H1 (cell line): ENCODE measurements at regions not wholly inside any gene's neighbourhood (a gene's known extent, or its start where the extent isn't known, plus 50 kb on each side); places are given as distances from the start of the nearest gene placed in this dataset.

Source experiments
- CTCF ChIA-PET: fragments of 300-600 bp; sonication (Branson Sonifier 250); formaldehyde crosslinking; loops from one replicate; lab custom pipeline; 2021; ENCODE audit not compliant: partially characterized antibody; lab: Charles Lee
- POLR2A ChIA-PET: fragments of 300-600 bp; sonication (Branson Sonifier 250); formaldehyde crosslinking; loops from one replicate; lab custom pipeline; 2021; ENCODE audit warnings: inconsistent platforms; ENCODE audit not compliant: partially characterized antibody; lab: Charles Lee
- DNase-seq, 2 experiments: peaks; one replicate each; pipeline versions ENCODE4 v3.0.0 to v3.0.0-alpha.2; 2010 to 2022; ENCODE audit warnings: low spot score in 2 of 2, low read depth in 1 of 2, mixed read lengths in 1 of 2
- FAIRE-seq: peaks from 2 replicates; lab custom pipeline; 2011; peaks lifted over from hg19 to GRCh38; lab: Jason Lieb, UNC
- H2AFZ ChIP-seq: 2 replicates; pipeline ENCODE4 v1.8.1; 2012; ENCODE audit warnings: low read length, inconsistent platforms
- H2AK5ac ChIP-seq: 2 replicates; pipeline ENCODE4 v1.6.1; 2013; ENCODE audit warnings: low read depth, low read length
- H2BK120ac ChIP-seq: replicated peaks from 2 replicates; pipeline ENCODE3; 2013; ENCODE audit warnings: low read depth, low read length, inconsistent platforms
- H2BK12ac ChIP-seq: 2 replicates; pipeline ENCODE4 v1.6.1; 2013; ENCODE audit warnings: low read depth, low read length
- H2BK15ac ChIP-seq: 2 replicates; pipeline ENCODE4 v1.6.1; 2013; ENCODE audit warnings: low read length
- H2BK20ac ChIP-seq: 2 replicates; pipeline ENCODE4 v1.6.1; 2013; ENCODE audit warnings: low read length
- H2BK5ac ChIP-seq: 2 replicates; pipeline ENCODE4 v1.6.1; 2013; ENCODE audit warnings: low read depth, low read length
- H3K14ac ChIP-seq: 2 replicates; pipeline ENCODE4 v1.6.1; 2013; ENCODE audit warnings: inconsistent platforms; ENCODE audit not compliant: insufficient read length
- H3K18ac ChIP-seq: 2 replicates; pipeline ENCODE4 v1.6.1; 2013; ENCODE audit warnings: low read length; ENCODE audit errors: extremely low read depth
- H3K23ac ChIP-seq: 2 replicates; pipeline ENCODE4 v1.6.1; 2013; ENCODE audit warnings: inconsistent platforms; ENCODE audit not compliant: insufficient read length
- H3K23me2 ChIP-seq: 2 replicates; pipeline ENCODE4 v1.6.1; 2013; ENCODE audit warnings: low read depth, low read length
- H3K27ac ChIP-seq: 2 replicates; pipeline ENCODE4 v1.6.1; 2011; ENCODE audit warnings: low read depth, low read length, inconsistent platforms
- H3K27me3 ChIP-seq, 4 experiments: replicated peaks in 1 of 4; 1 replicate in 1 of 4; 2 replicates in 3 of 4; pipeline versions ENCODE4 v1.6.1 to v1.8.1; 2011 to 2013; ENCODE audit warnings: low read length in 3 of 4, mild to moderate bottlenecking in 3 of 4, inconsistent platforms in 2 of 4, mixed read lengths in 2 of 4, moderate library complexity in 1 of 4; ENCODE audit not compliant: control insufficient read depth in 3 of 4, insufficient read depth in 3 of 4; ENCODE audit errors: extremely low read depth in 1 of 4
- H3K36me3 ChIP-seq, 4 experiments: 2 replicates each; pipeline versions ENCODE4 v1.6.1 to v1.8.1; 2011 to 2013; ENCODE audit warnings: mild to moderate bottlenecking in 4 of 4, low read length in 3 of 4, moderate library complexity in 2 of 4, control low read depth in 1 of 4, inconsistent platforms in 1 of 4; ENCODE audit not compliant: insufficient read depth in 4 of 4, control insufficient read depth in 2 of 4
- H3K4ac ChIP-seq: replicated peaks from 2 replicates; pipeline ENCODE3; 2013; ENCODE audit warnings: low read length, low read depth, mixed read lengths, inconsistent platforms; ENCODE audit not compliant: insufficient read length
- H3K4me1 ChIP-seq, 4 experiments: replicated peaks in 1 of 4; 1 replicate in 1 of 4; 2 replicates in 3 of 4; pipeline versions ENCODE4 v1.6.1 to v1.8.1; 2011 to 2013; ENCODE audit warnings: low read length in 3 of 4, inconsistent platforms in 2 of 4, mixed read lengths in 1 of 4; ENCODE audit not compliant: insufficient read depth in 4 of 4, control insufficient read depth in 3 of 4
- H3K4me2 ChIP-seq, 2 experiments: 2 replicates each; pipeline versions ENCODE4 v1.6.1 to v1.8.1; 2011 to 2013; ENCODE audit warnings: low read depth in 2 of 2, low read length in 2 of 2, control low read depth in 1 of 2, inconsistent platforms in 1 of 2, mild to moderate bottlenecking in 1 of 2; ENCODE audit not compliant: insufficient read depth in 1 of 2
- H3K4me3 ChIP-seq, 4 experiments: fragments of 200-600, 300-600 bp in 1 of 4; sonication (generic), shearing (Covaris generic), sonication (Bioruptor Twin) in 1 of 4; 2 replicates each; pipeline versions ENCODE4 v1.5.1 to v1.8.1; 2011 to 2016; ENCODE audit warnings: low read length in 4 of 4, low read depth in 3 of 4, control low read depth in 2 of 4, inconsistent platforms in 2 of 4, mild to moderate bottlenecking in 2 of 4, mixed read lengths in 1 of 4, moderate library complexity in 1 of 4; ENCODE audit not compliant: insufficient read depth in 2 of 4; ENCODE audit errors: extremely low read depth in 1 of 4
- H3K56ac ChIP-seq: replicated peaks from 2 replicates; pipeline ENCODE3; 2013; ENCODE audit warnings: low read depth, mild to moderate bottlenecking, mixed read lengths, low read length, inconsistent platforms; ENCODE audit not compliant: insufficient read length
- H3K79me1 ChIP-seq: 2 replicates; pipeline ENCODE4 v1.6.1; 2013; ENCODE audit warnings: low read depth, low read length, control low read depth
- H3K79me2 ChIP-seq, 2 experiments: 2 replicates each; pipeline versions ENCODE4 v1.6.1 to v1.8.1; 2012 to 2013; ENCODE audit warnings: low read length in 2 of 2, mild to moderate bottlenecking in 2 of 2, inconsistent platforms in 1 of 2; ENCODE audit not compliant: insufficient read depth in 2 of 2, control insufficient read depth in 1 of 2
- H3K9ac ChIP-seq, 4 experiments: replicated peaks in 1 of 4; 1 replicate in 1 of 4; 2 replicates in 3 of 4; pipeline versions ENCODE4 v1.6.1 to v1.8.1; 2011 to 2013; ENCODE audit warnings: low read depth in 3 of 4, low read length in 3 of 4, control low read depth in 2 of 4, mild to moderate bottlenecking in 2 of 4, moderate library complexity in 2 of 4, inconsistent platforms in 1 of 4; ENCODE audit errors: extremely low read depth in 1 of 4
- H3K9me3 ChIP-seq, 2 experiments: 2 replicates each; pipeline versions ENCODE4 v1.6.1 to v1.8.1; 2012 to 2013; ENCODE audit warnings: mild to moderate bottlenecking in 2 of 2, moderate library complexity in 2 of 2, control low read depth in 1 of 2, inconsistent platforms in 1 of 2, low read depth in 1 of 2, low read length in 1 of 2, mixed read lengths in 1 of 2; ENCODE audit not compliant: insufficient read depth in 2 of 2
- H4K20me1 ChIP-seq, 2 experiments: replicated peaks in 1 of 2; 2 replicates each; pipeline versions ENCODE3 to v1.8.1; 2011 to 2013; ENCODE audit warnings: inconsistent platforms in 2 of 2, low read length in 2 of 2, mild to moderate bottlenecking in 1 of 2; ENCODE audit not compliant: insufficient read depth in 2 of 2, control insufficient read depth in 1 of 2
- H4K5ac ChIP-seq: 2 replicates; pipeline ENCODE4 v1.6.1; 2013; ENCODE audit warnings: low read length, low read depth, mixed read lengths, inconsistent platforms; ENCODE audit not compliant: insufficient read length
- H4K8ac ChIP-seq: 2 replicates; pipeline ENCODE4 v1.8.0; 2013; ENCODE audit warnings: mild to moderate bottlenecking, moderate library complexity, low read length, inconsistent platforms; ENCODE audit not compliant: insufficient read depth; ENCODE audit errors: extremely low read depth
- H4K91ac ChIP-seq: replicated peaks from 2 replicates; pipeline ENCODE3; 2013; ENCODE audit warnings: low read length, mixed read lengths, inconsistent platforms; ENCODE audit not compliant: insufficient read length
- BACH1 ChIP-seq: IDR thresholded peaks from 2 replicates; pipeline ENCODE4 v1.6.1; 2012; ENCODE audit warnings: low read length, improper control_type of control experiment
- BRCA1 ChIP-seq: IDR thresholded peaks from 2 replicates; pipeline ENCODE4 v1.6.1; 2012; ENCODE audit warnings: low read depth, low read length, improper control_type of control experiment
- E2F6 ChIP-seq: IDR thresholded peaks from 2 replicates; pipeline ENCODE4 v1.6.1; 2012; ENCODE audit warnings: inconsistent platforms
- EZH2 ChIP-seq: fragments of 200-600 bp; sonication (generic); IDR thresholded peaks from 2 replicates; pipeline ENCODE4 v1.7.1; 2012; ENCODE audit warnings: low read depth, mild to moderate bottlenecking, moderate library complexity, low read length, inconsistent platforms; ENCODE audit not compliant: severe bottlenecking
- KDM4A ChIP-seq: IDR thresholded peaks from one replicate; pipeline ENCODE4 v1.7.1; 2012; ENCODE audit warnings: low read depth, mild to moderate bottlenecking, moderate library complexity, low read length, inconsistent platforms; ENCODE audit not compliant: severe bottlenecking
- POU5F1 ChIP-seq: IDR thresholded peaks from 2 replicates; pipeline ENCODE4 v1.6.1; 2011; ENCODE audit warnings: low read depth, mild to moderate bottlenecking, low read length, moderate library complexity
- RXRA ChIP-seq: IDR thresholded peaks from 2 replicates; pipeline ENCODE4 v1.6.1; 2011; ENCODE audit warnings: low read depth, mild to moderate bottlenecking, low read length, moderate library complexity; ENCODE audit not compliant: insufficient read depth
- SIX5 ChIP-seq: IDR thresholded peaks from 2 replicates; pipeline ENCODE4 v1.6.1; 2011; ENCODE audit warnings: mild to moderate bottlenecking, low read depth, low read length
- TAF7 ChIP-seq: optimal IDR thresholded peaks from 2 replicates; pipeline ENCODE3; 2011; ENCODE audit warnings: low read depth, mild to moderate bottlenecking, inconsistent platforms, low read length, moderate library complexity, borderline replicate concordance
- TEAD4 ChIP-seq: IDR thresholded peaks from 2 replicates; pipeline ENCODE4 v1.6.1; 2012; ENCODE audit warnings: low read depth, low read length, inconsistent platforms, mixed read lengths
- USF2 ChIP-seq: IDR thresholded peaks from 2 replicates; pipeline ENCODE4 v1.6.1; 2011; ENCODE audit warnings: low read length, improper control_type of control experiment
- WGBS, 2 experiments: shearing (Covaris generic) in 1 of 2; methylation state at CpG; one replicate each; pipeline versions ENCODE4 v1.1.6 to v1.1.7; 2013 to 2015; ENCODE audit warnings: low lambda C conversion rate in 2 of 2, mixed read lengths in 2 of 2, inconsistent platforms in 1 of 2, low coverage in 1 of 2, missing lambda C conversion rate in 1 of 2; ENCODE audit not compliant: insufficient replicate concordance in 2 of 2, insufficient coverage in 1 of 2, insufficient read length in 1 of 2; ENCODE audit errors: extremely low coverage in 1 of 2, missing lambda C conversion rate in 1 of 2; 5-methylcytosine and 5-hydroxymethylcytosine counted together

- H3K4me3 ChIP-seq = no peak overlapping the region
- H3K27me3 ChIP-seq = peaks cover 0 to 6% (median 4%) of the 10 kb centered on the region in 4 experiments; a peak in 3 of 7 replicates
- DNase-seq (no peak), FAIRE-seq (no peak)
- no peak overlapping the region for H2BK20ac ChIP-seq
- H2BK5ac ChIP-seq = no peak overlapping the region
- no peak overlapping the region for H3K27ac ChIP-seq
- ChIA-PET CTCF (interaction anchor here (0.6 to 7.5 kb wide), 11 partner anchors 9 to 135 kb away, joined by 3 to 54 read pairs (median 4); no protein-coding TSS in a partner anchor), POLR2A (interaction anchor here (1.5 to 1.7 kb wide), 2 partner anchors 11 to 16 kb away, joined by 3 to 10 read pairs; no protein-coding TSS in a partner anchor)
- H2BK12ac ChIP-seq = 0 out of 2 replicates have a peak overlapping the region, but pooled peaks have one; percentile 60
- H3K36me3 ChIP-seq = no peaks in the 10 kb centered on the region
- no peak overlapping the region for H4K5ac ChIP-seq
- peaks cover 0 to 20% (median 9%) of the 10 kb centered on the region in 4 experiments; a peak in 5 of 7 replicates for H3K4me1 ChIP-seq
- no peak overlapping the region for H3K23ac ChIP-seq
- 0 out of 2 replicates have a peak overlapping the region, but pooled peaks have one; percentile 61 for H2BK15ac ChIP-seq
- no peak overlapping the region for H3K4ac ChIP-seq
- TF ChIP-seq POU5F1 = no peak
- TF ChIP-seq RXRA = no peak
- no peak for TF ChIP-seq TEAD4
- TF ChIP-seq TAF7 = no peak
- TF ChIP-seq EZH2 = no peak
- TF ChIP-seq KDM4A = no peak
- no peak for TF ChIP-seq SIX5
- TF ChIP-seq BRCA1 = no peak
- no peak for TF ChIP-seq BACH1
- no peak for TF ChIP-seq E2F6
- no peak for TF ChIP-seq USF2
- H3K23me2 ChIP-seq = no peaks in the 10 kb centered on the region; the same call in 1 of the 2 replicates
- H2AK5ac ChIP-seq = no peak overlapping the region
- no peak overlapping the region for H3K4me2 ChIP-seq
- H3K79me1 ChIP-seq = no peaks in the 10 kb centered on the region
- H2BK120ac ChIP-seq = no peak overlapping the region
- H4K91ac ChIP-seq = no peak overlapping the region
- H3K14ac ChIP-seq = no peak overlapping the region
- H3K9me3 ChIP-seq = no peaks in the 10 kb centered on the region
- H4K8ac ChIP-seq = 0 out of 2 replicates have a peak overlapping the region, but pooled peaks have one; percentile 7
- no peak overlapping the region for H2AFZ ChIP-seq
- H3K18ac ChIP-seq = no peak overlapping the region; the same call in 1 of the 2 replicates
- no peak overlapping the region for H3K56ac ChIP-seq
- H3K79me2 ChIP-seq = no peaks in the 10 kb centered on the region
- no peaks in the 10 kb centered on the region for H4K20me1 ChIP-seq
- WGBS, 2 experiments = 89% methylated on average over 9 of the region's 15 CpGs; no CpG with 5 or more reads in 1 of the 2 experiments
- no peak overlapping the region for H3K9ac ChIP-seq
Measured at GRCh38 chr5:176727983-176728675, 80.8 kb downstream of the TSPAN17 start.
